T-helper 1 cell treated with Interleukin-12 subunit alpha and Interleukin-12 subunit beta and Interleukin-4 antibody, amounts not matched to agents 30 μg/mL and 1 μg/mL, for 36 hours (primary cell): ENCODE measurements at regions not wholly inside any gene's neighbourhood (a gene's known extent, or its start where the extent isn't known, plus 50 kb on each side); places are given as distances from the start of the nearest gene placed in this dataset.
"Not testable (repeated sequence)": the region's sequence is repeated elsewhere in the genome, so short reads cannot be mapped to it uniquely, and the experiment has no call there.

ENCODE experiments used
- H3K27ac Mint-ChIP-seq: one replicate; pipeline ENCODE4 v1.8.0; 2021; ENCODE audit warnings: mild to moderate bottlenecking, mixed read lengths
- H3K27me3 Mint-ChIP-seq: one replicate; pipeline ENCODE4 v1.8.0; 2021; ENCODE audit warnings: low read depth, mixed read lengths
- H3K36me3 Mint-ChIP-seq: one replicate; pipeline ENCODE4 v1.8.0; 2021; ENCODE audit warnings: low read depth, mixed read lengths
- H3K4me1 Mint-ChIP-seq: one replicate; pipeline ENCODE4 v1.8.0; 2021; ENCODE audit warnings: low read depth, mixed read lengths
- H3K4me3 Mint-ChIP-seq: one replicate; pipeline ENCODE4 v1.8.0; 2021; ENCODE audit warnings: mild to moderate bottlenecking, moderate library complexity, mixed read lengths
- H3K9me3 Mint-ChIP-seq: one replicate; pipeline ENCODE4 v1.8.0; 2021; ENCODE audit warnings: mixed read lengths

GRCh38 chr1:114242531-114243210 is 89.0 kb upstream of the SYT6 start:
- H3K27me3 Mint-ChIP-seq, H3K4me1 Mint-ChIP-seq, H3K36me3 Mint-ChIP-seq, H3K27ac Mint-ChIP-seq, H3K4me3 Mint-ChIP-seq: not testable (repeated sequence)
- H3K9me3 Mint-ChIP-seq = peaks cover 15% of the 10 kb centered on the region

DNA sequence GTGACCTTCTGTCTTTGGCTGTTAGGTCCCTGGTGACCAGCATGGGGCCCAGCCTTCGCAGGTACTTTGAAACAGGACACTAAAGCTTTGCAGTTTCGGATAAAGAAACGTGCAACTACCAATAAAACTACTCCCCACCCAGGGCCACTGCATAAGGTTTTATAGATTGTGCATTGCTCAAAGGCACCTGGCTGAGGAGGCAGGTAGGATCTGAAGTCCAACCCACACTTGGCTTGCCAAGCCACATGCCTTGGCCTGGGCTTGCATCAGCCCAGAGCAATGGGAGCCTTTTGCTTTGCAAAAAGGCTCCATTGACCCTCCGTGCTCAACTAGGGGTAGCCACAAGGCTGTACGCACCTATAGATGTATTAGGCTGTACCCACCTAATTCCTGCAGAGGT is 84.4 kb upstream of the SYT6 start:
- H3K9me3 Mint-ChIP-seq = peaks cover 7% of the 10 kb centered on the region
- no peaks in the 10 kb centered on the region for H3K27me3 Mint-ChIP-seq
- no peak overlapping the region for H3K4me3 Mint-ChIP-seq
- H3K36me3 Mint-ChIP-seq = no peaks in the 10 kb centered on the region
- H3K27ac Mint-ChIP-seq = no peak overlapping the region
- no peaks in the 10 kb centered on the region for H3K4me1 Mint-ChIP-seq

GRCh38 chr1:114236517-114236916 is 82.8 kb upstream of the SYT6 start:
- Mint-ChIP-seq H3K36me3 (no peaks in the 10 kb centered on the region), H3K9me3 (peaks cover 7% of the 10 kb centered on the region), H3K4me1 (no peaks in the 10 kb centered on the region), H3K27ac (no peak overlapping the region), H3K27me3 (no peaks in the 10 kb centered on the region), H3K4me3 (no peak overlapping the region)

- H3K4me3 Mint-ChIP-seq = no peak overlapping the region
- no peaks in the 10 kb centered on the region for H3K4me1 Mint-ChIP-seq
- no peaks in the 10 kb centered on the region for H3K36me3 Mint-ChIP-seq
- no peaks in the 10 kb centered on the region for H3K27me3 Mint-ChIP-seq
- H3K27ac Mint-ChIP-seq = no peak overlapping the region
- H3K9me3 Mint-ChIP-seq = peaks cover 4% of the 10 kb centered on the region
These were observed 82.3 kb upstream of the SYT6 start for GRCh38 chr1:114235960-114236359.

DNA sequence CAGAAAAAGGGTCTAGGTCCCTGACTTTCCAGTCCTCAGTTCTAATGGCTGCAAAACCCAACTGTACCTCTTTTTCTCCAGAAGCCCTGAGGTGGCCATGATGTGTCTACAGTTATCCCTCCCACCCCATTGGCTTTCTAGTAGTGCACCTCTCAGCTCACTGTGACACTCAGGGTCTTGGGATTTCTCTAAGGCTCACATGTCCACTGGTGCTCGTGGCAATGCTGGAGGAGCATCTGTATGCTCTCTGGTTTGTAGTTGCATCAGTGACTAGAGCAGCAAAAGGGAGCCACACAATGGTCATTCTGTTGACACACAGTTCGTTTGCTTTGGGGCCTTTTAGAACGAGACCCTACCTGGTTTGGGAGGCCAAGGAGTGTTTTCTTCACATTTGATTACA is 81.6 kb upstream of the SYT6 start:
- Mint-ChIP-seq H3K4me3 (no peak overlapping the region), H3K27me3 (no peaks in the 10 kb centered on the region), H3K27ac (no peak overlapping the region), H3K4me1 (no peaks in the 10 kb centered on the region), H3K9me3 (no peaks in the 10 kb centered on the region), H3K36me3 (no peaks in the 10 kb centered on the region)

DNA sequence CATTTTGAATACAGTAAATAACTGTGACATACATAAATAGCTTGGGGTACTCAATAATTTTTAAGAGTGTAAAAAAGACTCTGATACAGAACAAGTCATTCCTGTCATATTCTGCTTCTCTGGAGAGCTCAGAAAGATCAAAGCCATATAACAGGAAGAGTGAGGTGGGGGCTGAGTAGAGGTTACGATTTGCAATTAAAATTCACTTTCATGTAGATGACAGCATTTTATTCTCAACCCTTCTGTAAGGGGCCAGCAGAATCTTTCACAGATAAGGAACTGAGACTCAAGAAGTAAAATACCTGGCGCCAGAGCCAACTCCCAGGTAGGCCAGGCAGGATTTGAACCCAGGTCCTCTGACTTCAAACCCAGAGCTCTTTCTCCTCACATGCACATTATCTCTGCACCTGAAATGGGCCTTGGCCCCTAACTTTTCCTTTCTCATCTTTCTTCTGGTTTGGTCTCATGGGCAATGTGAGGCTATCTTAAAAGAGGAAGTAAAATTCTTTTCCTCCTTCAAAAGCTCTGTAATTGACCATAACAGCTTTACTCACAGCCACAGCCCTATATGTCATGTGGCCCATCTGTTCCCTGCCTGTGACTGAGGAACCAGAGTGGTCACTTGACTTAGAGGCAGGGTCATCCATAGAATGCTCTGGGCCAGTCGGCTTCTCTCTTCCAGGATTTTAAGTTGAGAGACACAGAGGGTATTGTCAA is 80.9 kb upstream of the SYT6 start:
- Mint-ChIP-seq H3K4me1 (no peaks in the 10 kb centered on the region), H3K9me3 (no peaks in the 10 kb centered on the region), H3K27me3 (no peaks in the 10 kb centered on the region), H3K27ac (no peak overlapping the region), H3K36me3 (no peaks in the 10 kb centered on the region), H3K4me3 (no peak overlapping the region)

GRCh38 chr1:114232691-114233090 is 79.0 kb upstream of the SYT6 start:
- Mint-ChIP-seq H3K27me3 (no peaks in the 10 kb centered on the region), H3K4me3 (no peak overlapping the region), H3K9me3 (no peaks in the 10 kb centered on the region), H3K4me1 (no peaks in the 10 kb centered on the region), H3K36me3 (no peaks in the 10 kb centered on the region), H3K27ac (no peak overlapping the region)

DNA sequence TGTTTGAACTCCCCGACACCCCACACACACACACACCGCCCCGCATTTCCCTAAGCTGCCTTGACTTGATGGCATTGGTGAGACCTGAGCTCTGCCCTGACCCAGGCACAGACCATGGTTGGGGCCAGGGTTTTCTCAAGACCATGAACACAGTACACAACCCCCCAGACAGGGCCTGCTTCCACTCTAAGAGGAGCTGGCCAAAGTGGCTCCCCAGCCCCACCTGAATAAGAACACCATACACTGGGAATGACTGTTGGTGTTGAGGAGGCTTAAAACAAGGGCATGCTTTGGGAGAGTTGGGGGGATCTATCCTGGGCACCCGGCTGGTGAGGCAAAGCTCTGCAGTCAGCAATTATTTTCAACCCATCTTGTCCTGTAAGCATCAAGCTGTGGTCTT is 77.6 kb upstream of the SYT6 start:
- Mint-ChIP-seq H3K4me1 (no peaks in the 10 kb centered on the region), H3K9me3 (no peaks in the 10 kb centered on the region), H3K4me3 (no peak overlapping the region), H3K27ac (no peak overlapping the region), H3K27me3 (no peaks in the 10 kb centered on the region), H3K36me3 (no peaks in the 10 kb centered on the region)

DNA sequence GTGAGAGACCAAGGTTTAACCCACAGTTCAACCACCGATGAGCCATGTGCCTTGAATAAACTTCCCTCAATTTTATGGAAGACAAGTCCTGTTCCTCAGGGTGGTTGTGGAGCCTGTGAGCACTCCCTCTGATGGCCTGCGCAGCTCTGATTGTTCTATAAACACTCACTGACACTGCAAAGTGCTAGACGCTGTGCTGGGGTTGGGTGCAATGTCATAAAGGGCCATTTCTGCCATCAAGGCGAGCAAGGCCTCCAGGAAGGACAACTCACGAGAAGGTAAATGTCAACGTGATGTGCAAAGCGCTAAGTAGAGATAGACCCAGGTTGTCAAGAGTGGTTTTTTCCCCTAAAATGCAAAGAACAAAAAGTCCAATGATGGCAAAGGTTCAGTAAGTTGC is 75.7 kb upstream of the SYT6 start:
- no peaks in the 10 kb centered on the region for H3K27me3 Mint-ChIP-seq
- H3K4me1 Mint-ChIP-seq = no peaks in the 10 kb centered on the region
- no peaks in the 10 kb centered on the region for H3K36me3 Mint-ChIP-seq
- no peak overlapping the region for H3K27ac Mint-ChIP-seq
- no peaks in the 10 kb centered on the region for H3K9me3 Mint-ChIP-seq
- no peak overlapping the region for H3K4me3 Mint-ChIP-seq

DNA sequence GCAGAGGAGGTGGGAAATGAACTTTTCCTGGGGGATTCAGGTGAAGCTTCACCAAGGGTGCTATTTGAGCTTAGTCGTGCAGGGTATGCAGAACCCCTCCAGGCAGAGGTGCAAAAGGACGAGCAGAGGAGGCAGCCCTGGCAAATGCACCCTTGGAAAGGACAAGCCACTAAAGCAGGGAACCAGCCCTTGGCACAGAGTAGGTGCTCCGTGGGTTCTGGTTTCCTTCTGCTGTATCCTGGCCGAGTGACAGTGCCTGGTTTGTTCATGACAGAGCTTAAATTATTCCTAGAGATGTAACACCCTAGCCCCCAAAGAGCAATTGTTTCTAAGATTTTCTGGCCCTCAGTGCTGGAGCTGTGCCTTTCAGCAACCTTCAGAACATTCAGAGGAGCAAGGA is 73.4 kb upstream of the SYT6 start:
- H3K27me3 Mint-ChIP-seq = no peaks in the 10 kb centered on the region
- no peaks in the 10 kb centered on the region for H3K4me1 Mint-ChIP-seq
- no peak overlapping the region for H3K27ac Mint-ChIP-seq

GRCh38 chr1:114224196-114224907 is 70.7 kb upstream of the SYT6 start:
- no peak overlapping the region for H3K27ac Mint-ChIP-seq
- H3K4me3 Mint-ChIP-seq = no peak overlapping the region
- H3K36me3 Mint-ChIP-seq = no peaks in the 10 kb centered on the region
- H3K27me3 Mint-ChIP-seq = no peaks in the 10 kb centered on the region
- no peaks in the 10 kb centered on the region for H3K9me3 Mint-ChIP-seq
- H3K4me1 Mint-ChIP-seq = no peaks in the 10 kb centered on the region

More for the DNA sequence above, 73.4 kb upstream of the SYT6 start:
- Mint-ChIP-seq H3K4me3 (no peak overlapping the region), H3K9me3 (no peaks in the 10 kb centered on the region), H3K36me3 (no peaks in the 10 kb centered on the region)

DNA sequence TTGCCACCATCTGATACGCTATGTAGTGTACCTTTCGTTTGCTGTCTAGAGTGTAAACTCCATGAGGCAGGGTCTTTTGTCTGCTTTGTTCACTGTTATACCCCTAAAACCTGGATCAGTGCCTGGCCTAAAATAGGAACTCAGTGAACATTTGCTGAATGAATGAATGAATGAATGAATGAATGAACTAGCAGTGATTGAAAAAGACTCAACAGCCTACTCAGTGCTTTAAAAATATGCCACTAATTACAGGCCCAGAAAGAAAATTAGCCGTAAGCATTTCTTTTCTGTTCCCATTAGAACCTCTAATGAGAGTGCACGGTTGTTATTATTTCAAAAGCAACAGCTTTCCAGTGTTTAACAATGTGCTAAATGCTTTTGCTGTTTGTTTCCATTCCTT is 69.3 kb upstream of the SYT6 start:
- no peaks in the 10 kb centered on the region for H3K9me3 Mint-ChIP-seq
- no peak overlapping the region for H3K4me3 Mint-ChIP-seq
- H3K27ac Mint-ChIP-seq = no peak overlapping the region
- no peaks in the 10 kb centered on the region for H3K36me3 Mint-ChIP-seq
- no peaks in the 10 kb centered on the region for H3K27me3 Mint-ChIP-seq
- H3K4me1 Mint-ChIP-seq = no peaks in the 10 kb centered on the region

- Mint-ChIP-seq H3K4me3 (no peak overlapping the region), H3K36me3 (no peaks in the 10 kb centered on the region), H3K9me3 (no peaks in the 10 kb centered on the region), H3K4me1 (no peaks in the 10 kb centered on the region), H3K27me3 (no peaks in the 10 kb centered on the region), H3K27ac (no peak overlapping the region)
These were observed 65.7 kb upstream of the SYT6 start for GRCh38 chr1:114219172-114219868.

GRCh38 chr1:114218361-114219171 is 64.9 kb upstream of the SYT6 start:
- Mint-ChIP-seq H3K27ac (no peak overlapping the region), H3K4me1 (no peaks in the 10 kb centered on the region), H3K9me3 (no peaks in the 10 kb centered on the region), H3K4me3 (no peak overlapping the region), H3K27me3 (no peaks in the 10 kb centered on the region), H3K36me3 (no peaks in the 10 kb centered on the region)
